Chondrocyte (in vitro differentiated cells): ENCODE measurements at regions not wholly inside any gene's neighbourhood (a gene's known extent, or its start where the extent isn't known, plus 50 kb on each side); places are given as distances from the start of the nearest gene placed in this dataset.
"Not testable (repeated sequence)": the region's sequence is repeated elsewhere in the genome, so short reads cannot be mapped to it uniquely, and the experiment has no call there.

ENCODE experiments used
- DNase-seq: peaks from one replicate; pipeline ENCODE4 v3.0.0; 2021; ENCODE audit warnings: mixed read lengths, low spot score
- H3K27ac Mint-ChIP-seq: one replicate; pipeline ENCODE4 v1.8.0; 2021; ENCODE audit warnings: mild to moderate bottlenecking, moderate library complexity, mixed read lengths; ENCODE audit not compliant: unreplicated experiment
- H3K27me3 Mint-ChIP-seq: 2 replicates; pipeline ENCODE4 v1.8.0; 2021; ENCODE audit warnings: low read depth, mixed read lengths
- H3K36me3 Mint-ChIP-seq: 2 replicates; pipeline ENCODE4 v1.8.0; 2021; ENCODE audit warnings: low read depth, mixed read lengths
- H3K4me1 Mint-ChIP-seq: 2 replicates; pipeline ENCODE4 v1.8.0; 2021; ENCODE audit warnings: low read depth, mild to moderate bottlenecking, mixed read lengths
- H3K4me3 Mint-ChIP-seq: one replicate; pipeline ENCODE4 v1.8.0; 2021; ENCODE audit warnings: mild to moderate bottlenecking, moderate library complexity, mixed read lengths; ENCODE audit not compliant: unreplicated experiment
- H3K9me3 Mint-ChIP-seq: 2 replicates; pipeline ENCODE4 v1.8.0; 2021; ENCODE audit warnings: low read depth, mixed read lengths
- CTCF ChIP-seq: fragments of 200-600 bp; sonication (generic); IDR thresholded peaks from 2 replicates; pipeline ENCODE4 v1.5.0; 2021; ENCODE audit warnings: antibody characterized with exemption, mild to moderate bottlenecking, moderate library complexity

GRCh38 chr10:9957351-9957750, 1060.3 kb upstream of the CELF2 start:
- Mint-ChIP-seq H3K4me1 (no peaks in the 10 kb centered on the region), H3K27me3 (no peaks in the 10 kb centered on the region), H3K36me3 (peaks cover 3% of the 10 kb centered on the region), H3K9me3 (peaks cover 9% of the 10 kb centered on the region), H3K27ac (no peak overlapping the region), H3K4me3 (no peak overlapping the region)
- no peak for TF ChIP-seq CTCF
- no peak for DNase-seq

GRCh38 chr10:9957876-9958275, 1059.8 kb upstream of the CELF2 start:
- H3K4me1 Mint-ChIP-seq, H3K4me3 Mint-ChIP-seq, H3K27ac Mint-ChIP-seq, H3K27me3 Mint-ChIP-seq, H3K36me3 Mint-ChIP-seq, DNase-seq: not testable (repeated sequence)
- peaks cover 11% of the 10 kb centered on the region for H3K9me3 Mint-ChIP-seq

- Mint-ChIP-seq H3K36me3 (no peaks in the 10 kb centered on the region), H3K9me3 (peaks cover 13% of the 10 kb centered on the region), H3K4me3 (no peak overlapping the region), H3K27ac (no peak overlapping the region), H3K4me1 (no peaks in the 10 kb centered on the region), H3K27me3 (no peaks in the 10 kb centered on the region)
- no peak for TF ChIP-seq CTCF
- DNase-seq, result no peak
These were observed 1052.3 kb upstream of the CELF2 start for GRCh38 chr10:9965341-9965740.

- TF ChIP-seq CTCF, result no peak
- DNase-seq, result no peak
- Mint-ChIP-seq H3K4me1 (peaks cover 4% of the 10 kb centered on the region), H3K4me3 (no peak overlapping the region), H3K36me3 (no peaks in the 10 kb centered on the region), H3K9me3 (peaks cover 7% of the 10 kb centered on the region), H3K27ac (no peak overlapping the region), H3K27me3 (no peaks in the 10 kb centered on the region)
These were observed 1030.9 kb upstream of the CELF2 start for GRCh38 chr10:9986786-9987185.

GRCh38 chr10:9987197-9987596, 1030.5 kb upstream of the CELF2 start:
- DNase-seq, result no peak
- peaks cover 4% of the 10 kb centered on the region for H3K4me1 Mint-ChIP-seq
- no peak overlapping the region for H3K27ac Mint-ChIP-seq
- no peaks in the 10 kb centered on the region for H3K27me3 Mint-ChIP-seq
- no peak overlapping the region for H3K4me3 Mint-ChIP-seq
- peaks cover 7% of the 10 kb centered on the region for H3K9me3 Mint-ChIP-seq
- TF ChIP-seq CTCF, result no peak
- H3K36me3 Mint-ChIP-seq, result no peaks in the 10 kb centered on the region

GRCh38 chr10:9992661-9993060, 1025.0 kb upstream of the CELF2 start:
- Mint-ChIP-seq H3K4me3 (no peak overlapping the region), H3K27ac (no peak overlapping the region), H3K9me3 (peaks cover under 1% of the 10 kb centered on the region), H3K27me3 (no peaks in the 10 kb centered on the region), H3K36me3 (no peaks in the 10 kb centered on the region), H3K4me1 (peaks cover 5% of the 10 kb centered on the region)
- TF ChIP-seq CTCF, result peak; percentile 22
- no peak for DNase-seq
